Kidney epithelial cell (primary cell): ENCODE measurements at regions not wholly inside any gene's neighbourhood (a gene's known extent, or its start where the extent isn't known, plus 50 kb on each side); places are given as distances from the start of the nearest gene placed in this dataset.

Source experiments
- DNase-seq: peaks from one replicate; pipeline ENCODE4 v3.0.0-alpha.2; 2010; ENCODE audit warnings: low read depth
- H3K27me3 ChIP-seq: 2 replicates; pipeline ENCODE4 v1.6.0; 2011; ENCODE audit warnings: low read length; ENCODE audit not compliant: control insufficient read depth, insufficient read depth
- H3K36me3 ChIP-seq: 2 replicates; pipeline ENCODE4 v1.5.1; 2011; ENCODE audit warnings: low read length; ENCODE audit not compliant: control insufficient read depth, insufficient read depth
- H3K4me3 ChIP-seq: 2 replicates; pipeline ENCODE4 v1.5.1; 2011; ENCODE audit warnings: low read depth, mild to moderate bottlenecking, control low read depth, low read length
- CTCF ChIP-seq: IDR thresholded peaks from 2 replicates; pipeline ENCODE4 v1.5.1; 2011; ENCODE audit warnings: mild to moderate bottlenecking, moderate library complexity, low read length, control low read depth, inconsistent platforms; ENCODE audit not compliant: insufficient read depth, poor library complexity, severe bottlenecking

DNA sequence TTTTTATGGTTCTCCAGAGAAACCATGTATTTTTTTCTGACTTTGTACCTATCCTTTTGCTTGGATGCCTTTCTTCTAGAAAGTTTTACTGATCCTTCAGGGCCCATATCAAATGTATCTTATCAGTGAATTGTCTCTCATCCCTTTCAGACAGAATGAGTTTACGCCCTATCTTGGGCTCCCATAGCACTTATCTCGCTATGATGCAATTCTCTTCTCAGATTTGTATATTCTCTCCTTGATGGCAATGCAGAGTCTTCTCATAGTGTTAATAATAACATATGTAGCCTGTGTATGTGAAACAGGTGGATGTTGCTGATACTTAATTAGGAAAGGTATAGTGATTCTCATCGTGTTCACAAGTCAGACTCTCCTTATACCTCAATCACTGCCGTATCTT lies 336.2 kb downstream of the UTRN start:
- no peak overlapping the region for H3K4me3 ChIP-seq
- no peaks in the 10 kb centered on the region for H3K36me3 ChIP-seq
- no peak for DNase-seq
- H3K27me3 ChIP-seq: no peaks in the 10 kb centered on the region
- TF ChIP-seq CTCF: no peak

- Histone ChIP-seq H3K4me3 (no peak overlapping the region), H3K36me3 (no peaks in the 10 kb centered on the region), H3K27me3 (no peaks in the 10 kb centered on the region)
- no peak for DNase-seq
- TF ChIP-seq CTCF: no peak
These were observed 339.1 kb downstream of the UTRN start for GRCh38 chr6:144624246-144624645.

GRCh38 chr6:144624716-144625115 lies 339.6 kb downstream of the UTRN start:
- TF ChIP-seq CTCF: no peak
- Histone ChIP-seq H3K27me3 (no peaks in the 10 kb centered on the region), H3K4me3 (no peak overlapping the region), H3K36me3 (no peaks in the 10 kb centered on the region)
- DNase-seq: no peak

DNA sequence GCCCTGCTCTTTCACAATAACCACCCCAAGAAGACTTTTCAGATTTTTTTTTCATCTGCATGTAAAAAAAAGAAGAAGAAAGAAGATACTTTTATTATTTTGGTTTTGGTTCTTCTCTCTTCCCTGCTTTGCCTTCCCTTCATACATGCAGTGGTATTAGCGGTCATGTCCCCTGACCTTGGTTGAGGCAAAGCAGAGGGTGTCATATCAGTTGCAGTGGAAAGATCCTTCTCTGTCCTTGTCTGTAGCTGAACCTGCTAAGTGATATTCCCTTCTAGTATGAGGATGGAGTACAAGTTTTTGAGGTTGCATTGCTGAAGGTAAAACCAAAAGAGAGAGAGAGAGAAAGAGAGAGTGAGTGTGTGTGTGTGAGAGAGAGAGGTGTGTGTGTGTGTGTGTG lies 345.7 kb downstream of the UTRN start:
- DNase-seq: no peak
- Histone ChIP-seq H3K4me3 (no peak overlapping the region), H3K36me3 (no peaks in the 10 kb centered on the region), H3K27me3 (no peaks in the 10 kb centered on the region)
- TF ChIP-seq CTCF: no peak

- no peak for TF ChIP-seq CTCF
These were observed 347.1 kb downstream of the UTRN start for GRCh38 chr6:144632266-144632665.

GRCh38 chr6:144633886-144634285 lies 348.8 kb downstream of the UTRN start:
- Histone ChIP-seq H3K36me3 (no peaks in the 10 kb centered on the region), H3K27me3 (no peaks in the 10 kb centered on the region), H3K4me3 (no peak overlapping the region)
- no peak for DNase-seq
- TF ChIP-seq CTCF: no peak

More at GRCh38 chr6:144632266-144632665, 347.1 kb downstream of the UTRN start:
- no peak overlapping the region for H3K4me3 ChIP-seq
- no peaks in the 10 kb centered on the region for H3K27me3 ChIP-seq
- no peak for DNase-seq
- no peaks in the 10 kb centered on the region for H3K36me3 ChIP-seq
